Jurkat, Clone E6-1 (cell line): ENCODE measurements at regions not wholly inside any gene's neighbourhood (a gene's known extent, or its start where the extent isn't known, plus 50 kb on each side); places are given as distances from the start of the nearest gene placed in this dataset.

Experiments
- DNase-seq: peaks from one replicate; pipeline ENCODE4 v3.0.0-alpha.2; 2011; ENCODE audit warnings: low read depth, low spot score
- H3K4me3 ChIP-seq: 2 replicates; pipeline ENCODE4 v1.5.1; 2011; ENCODE audit warnings: mild to moderate bottlenecking, low read length, control low read depth, moderate library complexity

- no peak overlapping the region for H3K4me3 ChIP-seq
- no peak for DNase-seq
Observed at GRCh38 chr1:81554108-81554507, 246.6 kb upstream of the ADGRL2 start.

GRCh38 chr1:81553503-81553902, 247.2 kb upstream of the ADGRL2 start:
- no peak for DNase-seq
- no peak overlapping the region for H3K4me3 ChIP-seq

- no peak for DNase-seq
- no peak overlapping the region for H3K4me3 ChIP-seq
Observed at GRCh38 chr1:81551946-81552345, 248.8 kb upstream of the ADGRL2 start.

- DNase-seq = no peak
- no peak overlapping the region for H3K4me3 ChIP-seq
Observed at GRCh38 chr1:81550753-81551152, 250.0 kb upstream of the ADGRL2 start.

GRCh38 chr1:81549588-81550127, 251.1 kb upstream of the ADGRL2 start:
- H3K4me3 ChIP-seq = no peak overlapping the region
- peak; percentile 20 for DNase-seq

GRCh38 chr1:81548918-81549587, 251.7 kb upstream of the ADGRL2 start:
- no peak overlapping the region for H3K4me3 ChIP-seq
- DNase-seq = peak; percentile 4

- H3K4me3 ChIP-seq = no peak overlapping the region
- DNase-seq = no peak
Observed at GRCh38 chr1:81547912-81548303, 252.8 kb upstream of the ADGRL2 start.

GRCh38 chr1:81547261-81547911, 253.3 kb upstream of the ADGRL2 start:
- no peak for DNase-seq
- no peak overlapping the region for H3K4me3 ChIP-seq

- DNase-seq = no peak
- no peak overlapping the region for H3K4me3 ChIP-seq
Observed at GRCh38 chr1:81545734-81546133, 255.0 kb upstream of the ADGRL2 start.

GRCh38 chr1:81543764-81544163, 257.0 kb upstream of the ADGRL2 start:
- no peak overlapping the region for H3K4me3 ChIP-seq
- DNase-seq = no peak

GRCh38 chr1:81542196-81542595, 258.5 kb upstream of the ADGRL2 start:
- H3K4me3 ChIP-seq = no peak overlapping the region
- DNase-seq = no peak

GRCh38 chr1:81540216-81540615, 260.5 kb upstream of the ADGRL2 start:
- no peak overlapping the region for H3K4me3 ChIP-seq
- DNase-seq = no peak

GRCh38 chr1:81529014-81529413, 271.7 kb upstream of the ADGRL2 start:
- no peak overlapping the region for H3K4me3 ChIP-seq
- DNase-seq = no peak

GRCh38 chr1:81525085-81525484, 275.6 kb upstream of the ADGRL2 start:
- DNase-seq = no peak
- H3K4me3 ChIP-seq = no peak overlapping the region

- H3K4me3 ChIP-seq = no peak overlapping the region
- no peak for DNase-seq
Observed at GRCh38 chr1:81519987-81520386, 280.7 kb upstream of the ADGRL2 start.

GRCh38 chr1:81517987-81518386, 282.7 kb upstream of the ADGRL2 start:
- no peak for DNase-seq
- H3K4me3 ChIP-seq = no peak overlapping the region

GRCh38 chr1:81513796-81514354, 286.9 kb upstream of the ADGRL2 start:
- no peak overlapping the region for H3K4me3 ChIP-seq
- DNase-seq = no peak

- no peak overlapping the region for H3K4me3 ChIP-seq
- DNase-seq = no peak
Observed at GRCh38 chr1:81512252-81513003, 288.3 kb upstream of the ADGRL2 start.

- no peak overlapping the region for H3K4me3 ChIP-seq
- no peak for DNase-seq
Observed at GRCh38 chr1:81511281-81511680, 289.5 kb upstream of the ADGRL2 start.

GRCh38 chr1:81510701-81511100, 290.0 kb upstream of the ADGRL2 start:
- H3K4me3 ChIP-seq = no peak overlapping the region
- no peak for DNase-seq
